AG04449 (cell line): ENCODE measurements at regions not wholly inside any gene's neighbourhood (a gene's known extent, or its start where the extent isn't known, plus 50 kb on each side); places are given as distances from the start of the nearest gene placed in this dataset.

ENCODE experiments used
- CTCF ChIA-PET: fragments of 350-600 bp; formaldehyde crosslinking; extraction: SDS; loops from one replicate; lab custom pipeline; 2021; ENCODE audit warnings: antibody characterized with exemption; lab: Yijun Ruan, JAX
- POLR2A ChIA-PET: fragments of 400-600, 350-600 bp; formaldehyde crosslinking; extraction: SDS; loops from one replicate; lab custom pipeline; 2020; ENCODE audit warnings: antibody characterized with exemption, inconsistent platforms; lab: Yijun Ruan, JAX
- DNase-seq: peaks from one replicate; pipeline ENCODE4 v3.0.0-alpha.2; 2010; ENCODE audit warnings: low read depth, low spot score
- H3K4me3 ChIP-seq: 2 replicates; pipeline ENCODE4 v1.5.1; 2011; ENCODE audit warnings: low read depth, mild to moderate bottlenecking, control low read depth, low read length
- TF ChIP-seq, protein P1 (sequence below): IDR thresholded peaks from one replicate; pipeline ENCODE4 v1.5.1; 2011; ENCODE audit warnings: mild to moderate bottlenecking, moderate library complexity, low read length, control low read depth, inconsistent platforms; ENCODE audit not compliant: insufficient read depth; ENCODE audit errors: missing control alignments

DNA sequence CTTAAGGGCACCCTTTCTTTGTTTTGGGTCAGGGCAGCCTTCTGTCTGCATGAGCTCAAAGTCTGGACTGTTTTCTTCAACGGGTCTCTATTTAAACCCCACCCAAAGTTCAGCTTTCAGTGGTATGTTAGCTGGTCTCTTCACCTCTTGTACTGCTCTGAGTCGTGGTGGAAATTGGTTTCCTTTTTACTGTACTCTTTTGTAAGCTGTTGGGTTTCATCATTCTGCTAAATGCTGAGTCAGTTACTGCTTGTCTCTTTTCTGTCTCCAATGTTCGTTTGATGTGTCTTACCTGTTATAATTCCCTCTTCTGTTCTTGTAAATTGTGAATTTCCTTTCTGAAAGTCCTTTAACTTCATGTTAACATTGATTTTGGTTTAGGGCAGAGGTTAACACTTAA lies 64.1 kb upstream of the MALRD1 start:
- DNase-seq, result no peak
- no peak overlapping the region for H3K4me3 ChIP-seq
- CTCF ChIA-PET, result no interaction called here

DNA sequence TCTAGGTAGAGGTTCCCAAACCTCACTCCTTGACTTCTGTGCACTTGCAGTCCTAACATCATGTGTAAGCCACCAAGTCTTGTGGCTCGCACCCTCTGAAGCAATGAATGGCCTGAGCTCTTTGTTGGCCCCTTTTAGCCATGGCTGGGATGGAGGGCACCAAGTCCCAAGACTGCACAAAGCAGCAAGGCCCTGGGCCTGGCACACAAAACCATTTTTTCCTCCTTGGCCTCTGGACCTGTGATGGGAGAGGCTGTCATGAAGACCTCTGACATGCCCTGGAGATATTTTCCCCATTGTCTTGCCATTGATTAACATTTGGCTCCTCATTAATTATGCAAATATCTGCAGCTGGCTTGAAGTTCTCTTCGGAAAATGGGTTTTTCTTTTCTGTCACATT lies 60.3 kb upstream of the MALRD1 start:
- no peak for DNase-seq
- H3K4me3 ChIP-seq, result no peak overlapping the region
- TF ChIP-seq, protein P1, sequence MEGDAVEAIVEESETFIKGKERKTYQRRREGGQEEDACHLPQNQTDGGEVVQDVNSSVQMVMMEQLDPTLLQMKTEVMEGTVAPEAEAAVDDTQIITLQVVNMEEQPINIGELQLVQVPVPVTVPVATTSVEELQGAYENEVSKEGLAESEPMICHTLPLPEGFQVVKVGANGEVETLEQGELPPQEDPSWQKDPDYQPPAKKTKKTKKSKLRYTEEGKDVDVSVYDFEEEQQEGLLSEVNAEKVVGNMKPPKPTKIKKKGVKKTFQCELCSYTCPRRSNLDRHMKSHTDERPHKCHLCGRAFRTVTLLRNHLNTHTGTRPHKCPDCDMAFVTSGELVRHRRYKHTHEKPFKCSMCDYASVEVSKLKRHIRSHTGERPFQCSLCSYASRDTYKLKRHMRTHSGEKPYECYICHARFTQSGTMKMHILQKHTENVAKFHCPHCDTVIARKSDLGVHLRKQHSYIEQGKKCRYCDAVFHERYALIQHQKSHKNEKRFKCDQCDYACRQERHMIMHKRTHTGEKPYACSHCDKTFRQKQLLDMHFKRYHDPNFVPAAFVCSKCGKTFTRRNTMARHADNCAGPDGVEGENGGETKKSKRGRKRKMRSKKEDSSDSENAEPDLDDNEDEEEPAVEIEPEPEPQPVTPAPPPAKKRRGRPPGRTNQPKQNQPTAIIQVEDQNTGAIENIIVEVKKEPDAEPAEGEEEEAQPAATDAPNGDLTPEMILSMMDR, result no peak
- CTCF ChIA-PET, result no interaction called here
- POLR2A ChIA-PET, result no interaction called here

More for the DNA sequence above, 64.1 kb upstream of the MALRD1 start:
- TF ChIP-seq, protein P1, result no peak
- POLR2A ChIA-PET, result no interaction called here
